Spleen (tissue), 11 donors: ENCODE measurements at regions not wholly inside any gene's neighbourhood (a gene's known extent, or its start where the extent isn't known, plus 50 kb on each side); places are given as distances from the start of the nearest gene placed in this dataset.
"Not testable (repeated sequence)": the region's sequence is repeated elsewhere in the genome, so short reads cannot be mapped to it uniquely, and the experiment has no call there.

Experiments
- DNase-seq: peaks from one replicate; pipeline ENCODE4 v3.0.0-alpha.2; 2020
- H3K27ac ChIP-seq, 8 donors: fragments of 200-600 bp; sonication (generic) in 7 of 8; 1 replicate in 4 of 8; 2 replicates in 4 of 8; pipeline versions ENCODE4 v1.5.0 to v1.8.0; 2016 to 2021; ENCODE audit warnings: inconsistent platforms in 4 of 8, mild to moderate bottlenecking in 4 of 8, moderate library complexity in 1 of 8
- H3K27me3 ChIP-seq, 7 donors: fragments of 200-600 bp; sonication (generic) in 6 of 7; replicated peaks in 1 of 7; 1 replicate in 4 of 7; 2 replicates in 3 of 7; pipeline versions ENCODE4 v1.5.0 to v1.8.0; 2016 to 2021; ENCODE audit warnings: inconsistent platforms in 3 of 7, mild to moderate bottlenecking in 1 of 7
- H3K36me3 ChIP-seq, 6 donors: fragments of 200-600 bp; sonication (generic) in 5 of 6; 1 replicate in 4 of 6; 2 replicates in 2 of 6; pipeline versions ENCODE4 v1.5.0 to v1.8.0; 2016 to 2021; ENCODE audit warnings: inconsistent platforms in 2 of 6
- H3K4me1 ChIP-seq, 6 donors: fragments of 200-600 bp; sonication (generic) in 5 of 6; 1 replicate in 3 of 6; 2 replicates in 3 of 6; pipeline versions ENCODE4 v1.5.0 to v1.8.0; 2016 to 2021; ENCODE audit warnings: inconsistent platforms in 3 of 6
- H3K4me3 ChIP-seq, 8 donors: fragments of 200-600 bp; sonication (generic) in 7 of 8; 1 replicate in 4 of 8; 2 replicates in 4 of 8; pipeline versions ENCODE4 v1.5.0 to v1.8.0; 2016 to 2021; ENCODE audit warnings: inconsistent platforms in 4 of 8, mild to moderate bottlenecking in 4 of 8, moderate library complexity in 2 of 8
- H3K9me3 ChIP-seq, 8 donors: fragments of 200-600 bp; sonication (generic) in 7 of 8; 1 replicate in 4 of 8; 2 replicates in 4 of 8; pipeline versions ENCODE4 v1.5.0 to v1.8.0; 2016 to 2021; ENCODE audit warnings: inconsistent platforms in 4 of 8
- CTCF ChIP-seq, 11 experiments: fragments of 200-600 bp in 7 of 11; fragments of 450-650 bp in 4 of 11; sonication (generic) in 4 of 11; IDR thresholded peaks in 8 of 11; conservative IDR thresholded peaks in 3 of 11; 1 replicate in 7 of 11; 2 replicates in 4 of 11; pipeline versions ENCODE4 v1.4.0 to v1.8.0; 2016 to 2021; ENCODE audit warnings: antibody characterized with exemption in 11 of 11, inconsistent platforms in 4 of 11, mild to moderate bottlenecking in 1 of 11
- POLR2A ChIP-seq, 3 donors: fragments of 450-650 bp; IDR thresholded peaks; one replicate each; pipeline ENCODE4 v1.5.1; 2017; ENCODE audit warnings: antibody characterized with exemption in 3 of 3, mild to moderate bottlenecking in 1 of 3
- POLR2AphosphoS5 ChIP-seq, 3 donors: sonication (generic); formaldehyde crosslinking; IDR thresholded peaks; one replicate each; pipeline ENCODE4 v1.5.1; 2017; ENCODE audit warnings: antibody characterized with exemption in 3 of 3
- whole genome bisulfite sequencing, 5 donors: extraction: QIAGEN DNeasy Blood & Tissue Kit in 3 of 5; methylation state at CpG; one replicate each; pipeline versions ENCODE4 v1.1.5 to v1.1.7; 2013 to 2018; 5-methylcytosine and 5-hydroxymethylcytosine counted together
- intact Hi-C: fragments of 100-400 bp; cut with DNase I; formaldehyde crosslinking; loops from one replicate; pipeline ENCODE4 v1.15.0; 2023; ENCODE audit warnings: low total_unique reads
- donor health status: healthy with polysubstance abuse.
- donor health status: DM: no; HTN: no; CAD: no; lungs with moderate emphysema.
- donor health status: DM: no; HTN: no; CAD: no.
- donor health status: Bipolar disorder and iron deficiency.
- donor health status: healthy.
- donor health status: DM: no; HTN: no; CAD: no.
- donor health status: DM: yes; HTN: yes; CAD: no.

DNA sequence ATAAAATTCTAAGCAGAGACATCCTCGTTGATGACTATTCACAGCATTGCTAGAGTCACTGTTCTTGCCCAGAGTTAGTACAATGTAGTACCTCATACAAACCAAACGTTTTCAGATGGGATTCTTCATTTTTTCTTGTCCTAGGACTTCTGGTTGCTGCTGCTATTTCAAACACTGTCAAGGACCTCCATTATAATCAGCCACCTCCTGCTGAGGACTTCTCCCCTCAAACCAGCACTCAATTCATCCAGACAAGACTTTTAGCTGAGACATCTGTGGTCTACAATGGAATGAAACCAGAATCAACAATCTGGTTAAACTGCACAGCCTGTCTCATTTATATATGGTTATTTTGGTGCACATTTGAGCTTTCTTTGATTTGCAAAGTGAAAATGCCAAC lies 1008.8 kb downstream of the STPG2 start:
- intact Hi-C loops: no loop called here
- H3K4me3 ChIP-seq: no peak overlapping the region
- H3K4me1 ChIP-seq: no peaks in the 10 kb centered on the region
- H3K36me3 ChIP-seq: no peaks in the 10 kb centered on the region
- TF ChIP-seq POLR2A (IDR thresholded peaks at IDR 0.05) (no peak), CTCF (IDR thresholded peaks at IDR 0.05 in 8 of 11, conservative IDR thresholded peaks at IDR 0.05 in 3 of 11) (no peak), POLR2AphosphoS5 (IDR thresholded peaks at IDR 0.05) (no peak)
- DNase-seq: no peak
- H3K9me3 ChIP-seq: peaks cover 0 to 11% (median 6%) of the 10 kb centered on the region in 8 donors
- 35 to 65% (median 45%) methylated on average over 2 of the region's 2 CpGs for WGBS, 5 donors
- no peaks in the 10 kb centered on the region for H3K27me3 ChIP-seq
- no peak overlapping the region for H3K27ac ChIP-seq

- no peaks in the 10 kb centered on the region for H3K36me3 ChIP-seq
- H3K27ac ChIP-seq: no peak overlapping the region
- intact Hi-C loops: no loop called here
- no peak overlapping the region for H3K4me3 ChIP-seq
- TF ChIP-seq POLR2AphosphoS5 (IDR thresholded peaks at IDR 0.05) (no peak), POLR2A (IDR thresholded peaks at IDR 0.05) (no peak), CTCF (IDR thresholded peaks at IDR 0.05 in 8 of 11, conservative IDR thresholded peaks at IDR 0.05 in 3 of 11) (no peak)
- H3K9me3 ChIP-seq: peaks cover 0 to 11% (median 6%) of the 10 kb centered on the region in 8 donors
- DNase-seq: no peak
- no peaks in the 10 kb centered on the region for H3K4me1 ChIP-seq
- H3K27me3 ChIP-seq: no peaks in the 10 kb centered on the region
- 69 to 82% (median 76%) methylated on average over 4 of the region's 4 CpGs for WGBS, 5 donors
Observed at GRCh38 chr4:97139791-97140190, 1003.5 kb downstream of the STPG2 start.

GRCh38 chr4:97140545-97140944 lies 1002.7 kb downstream of the STPG2 start:
- intact Hi-C loops: no loop called here
- TF ChIP-seq POLR2A (IDR thresholded peaks at IDR 0.05): no peak
- no peak for TF ChIP-seq POLR2AphosphoS5 (IDR thresholded peaks at IDR 0.05)
- TF ChIP-seq CTCF (IDR thresholded peaks at IDR 0.05 in 8 of 11, conservative IDR thresholded peaks at IDR 0.05 in 3 of 11): no peak
- 66 to 79% (median 74%) methylated on average over 3 of the region's 3 CpGs for WGBS, 5 donors
- peaks cover 0 to 11% (median 6%) of the 10 kb centered on the region in 8 donors for H3K9me3 ChIP-seq
- no peak overlapping the region for H3K4me3 ChIP-seq
- no peaks in the 10 kb centered on the region for H3K27me3 ChIP-seq
- no peak for DNase-seq
- no peaks in the 10 kb centered on the region for H3K4me1 ChIP-seq
- H3K36me3 ChIP-seq: no peaks in the 10 kb centered on the region
- no peak overlapping the region for H3K27ac ChIP-seq

DNA sequence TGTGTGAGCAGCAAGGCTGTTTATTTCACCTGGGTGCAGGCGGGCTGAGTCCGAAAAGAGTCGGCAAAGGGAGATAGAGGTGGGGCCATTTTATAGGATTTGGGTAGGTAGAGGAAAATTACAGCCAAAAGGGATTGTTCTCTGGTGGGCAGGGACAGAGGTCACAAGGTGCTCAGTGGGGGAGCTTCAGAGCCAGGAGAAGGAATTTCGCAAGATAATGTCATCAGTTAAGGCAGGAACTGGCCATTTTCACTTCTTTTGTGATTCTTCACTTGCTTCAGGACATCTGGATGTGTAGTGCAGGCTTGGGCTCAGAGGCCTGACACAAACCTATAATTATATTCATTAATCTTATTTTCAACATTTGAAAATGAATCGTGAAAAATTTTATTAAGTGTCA lies 1001.9 kb downstream of the STPG2 start:
- DNase-seq, H3K27ac ChIP-seq: not testable (repeated sequence)
- WGBS, 5 donors: 80 to 92% (median 89%) methylated on average over 5 of the region's 5 CpGs

DNA sequence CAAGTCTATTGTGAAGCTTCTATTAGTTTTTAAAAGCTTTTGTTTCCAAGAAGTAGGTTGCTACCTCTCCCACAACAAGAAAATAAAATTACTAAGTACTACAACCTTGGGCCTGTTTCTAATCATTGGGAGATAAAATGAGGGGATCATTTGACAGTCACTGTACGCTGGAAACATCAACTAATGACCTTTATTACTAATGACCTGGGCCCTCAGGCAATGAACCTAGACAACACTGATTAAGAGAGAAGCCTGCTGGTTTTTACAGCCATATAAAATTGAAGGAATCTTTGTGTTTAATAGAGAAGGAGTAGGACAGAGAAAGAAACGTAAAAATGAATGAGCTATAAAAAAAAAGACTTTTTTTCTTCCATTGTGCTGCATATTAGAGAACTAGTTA lies 1000.9 kb downstream of the STPG2 start:
- Histone ChIP-seq H3K27me3 (no peaks in the 10 kb centered on the region), H3K9me3 (peaks cover 0 to 13% (median 6%) of the 10 kb centered on the region in 8 donors), H3K27ac (no peak overlapping the region), H3K4me1 (no peaks in the 10 kb centered on the region), H3K4me3 (no peak overlapping the region), H3K36me3 (no peaks in the 10 kb centered on the region)
- no peak for TF ChIP-seq POLR2AphosphoS5 (IDR thresholded peaks at IDR 0.05)
- TF ChIP-seq CTCF (IDR thresholded peaks at IDR 0.05 in 8 of 11, conservative IDR thresholded peaks at IDR 0.05 in 3 of 11): no peak
- TF ChIP-seq POLR2A (IDR thresholded peaks at IDR 0.05): no peak
- intact Hi-C loops: no loop called here
- 43 to 60% (median 56%) methylated on average over 2 of the region's 2 CpGs for WGBS, 5 donors
- DNase-seq: no peak

More for the DNA sequence above, 1001.9 kb downstream of the STPG2 start:
- intact Hi-C loops, H3K27me3 ChIP-seq, H3K4me1 ChIP-seq, H3K36me3 ChIP-seq, H3K4me3 ChIP-seq: not testable (repeated sequence)
- H3K9me3 ChIP-seq: peaks cover 0 to 13% (median 6%) of the 10 kb centered on the region in 8 donors
